ENCODE measurements at regions not wholly inside any gene's neighbourhood (a gene's known extent, or its start where the extent isn't known, plus 50 kb on each side); places are given as distances from the start of the nearest gene placed in this dataset.
"Not testable (repeated sequence)": the region's sequence is repeated elsewhere in the genome, so short reads cannot be mapped to it uniquely, and the experiment has no call there.

GRCh38 chr14:29403091-29403490, 524.6 kb downstream of the PRKD1 start:
- no peak for DNase-seq

DNA sequence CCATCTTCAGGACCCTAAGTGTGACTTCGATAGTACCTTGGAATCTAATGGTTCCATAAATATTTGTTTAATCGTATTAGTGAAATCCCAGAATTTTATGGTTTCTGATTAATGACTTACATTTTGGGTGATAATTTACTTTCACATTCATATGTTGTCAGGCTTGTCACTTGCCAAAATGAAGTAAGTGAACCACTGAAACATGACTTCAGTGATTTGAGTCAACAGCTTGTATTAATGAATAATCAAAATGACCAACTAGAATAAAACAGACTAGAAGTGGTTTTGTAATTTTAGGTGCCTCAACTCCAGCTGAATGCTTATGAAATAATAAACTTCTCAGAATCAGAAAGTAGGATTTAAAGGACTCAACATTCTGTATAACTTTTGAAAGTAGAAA, 517.1 kb downstream of the PRKD1 start:
- DNase-seq, result no peak

DNA sequence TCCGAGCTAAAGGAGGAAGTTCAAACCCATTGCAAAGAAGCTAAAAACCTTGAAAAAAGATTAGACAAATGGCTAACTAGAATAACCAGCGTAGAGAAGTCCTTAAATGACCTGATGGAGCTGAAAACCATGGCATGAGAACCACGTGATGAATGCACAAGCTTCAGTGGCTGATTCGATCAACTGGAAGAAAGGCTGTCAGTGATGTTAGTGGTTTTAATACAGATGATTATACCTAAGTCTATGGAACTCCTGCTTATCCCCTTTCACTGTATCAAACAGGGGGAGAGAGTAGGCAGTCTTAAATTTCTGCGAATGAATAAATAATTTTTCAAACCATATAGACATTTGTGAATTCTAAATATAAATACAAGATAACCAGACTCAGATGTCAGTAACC, 512.7 kb downstream of the PRKD1 start:
- DNase-seq, result not testable (repeated sequence)

DNA sequence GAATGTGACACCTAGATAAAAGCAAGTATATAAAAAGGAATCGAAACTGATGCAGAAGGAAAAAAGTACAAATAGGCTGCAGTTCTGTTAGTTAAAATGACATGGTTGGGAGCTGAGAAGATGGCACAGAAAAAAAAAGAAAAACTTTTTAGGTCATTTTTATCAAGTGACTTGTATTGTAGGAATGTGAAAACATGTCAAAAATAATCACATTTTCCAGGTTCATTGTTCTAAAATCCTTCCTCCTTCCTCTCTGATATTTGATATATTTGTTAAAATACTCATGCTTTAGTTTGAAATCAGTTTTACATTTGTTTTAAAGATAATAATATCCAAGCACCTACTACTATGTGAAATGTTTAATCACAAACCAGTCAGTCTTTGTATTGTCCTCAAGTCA, 507.9 kb downstream of the PRKD1 start:
- DNase-seq, result no peak

GRCh38 chr14:29421156-29421728, 506.4 kb downstream of the PRKD1 start:
- no peak for DNase-seq

DNA sequence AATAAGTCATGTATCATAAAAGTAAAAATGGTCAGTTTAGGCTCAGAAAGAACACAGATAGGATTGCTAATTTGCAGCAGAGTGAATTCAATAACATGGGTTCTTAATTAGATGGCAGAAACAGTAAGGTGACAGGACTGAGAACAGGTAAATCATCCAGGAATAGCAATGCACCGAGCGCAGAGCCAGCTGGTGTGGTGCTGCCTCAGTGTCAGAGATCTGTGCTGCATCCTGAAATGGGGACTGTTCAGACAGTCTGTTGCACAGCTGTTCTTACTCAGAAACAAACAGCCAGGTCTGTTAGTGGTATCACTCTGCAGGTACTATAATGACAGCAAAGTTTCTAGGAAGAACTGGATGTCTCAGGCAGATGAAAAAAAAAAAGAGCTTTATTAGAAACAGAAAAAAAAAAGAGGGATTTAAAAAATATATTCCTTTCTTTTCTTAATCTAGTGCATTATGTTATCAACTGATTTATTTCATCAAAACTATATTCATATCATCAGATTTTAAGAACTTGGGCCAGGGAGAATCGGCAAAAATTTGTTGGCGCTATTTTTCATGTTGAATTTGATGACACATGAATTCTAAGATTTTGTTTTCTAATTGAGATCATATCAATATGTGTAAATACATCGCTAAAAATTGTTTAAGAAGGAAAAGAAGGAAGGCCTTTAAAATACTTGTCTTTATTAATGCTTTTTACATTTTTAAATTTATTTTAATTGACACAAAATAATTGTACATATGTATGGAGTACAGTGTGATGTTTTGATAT, 501.8 kb downstream of the PRKD1 start:
- no peak for DNase-seq

- DNase-seq, result no peak
These were observed 485.0 kb downstream of the PRKD1 start for GRCh38 chr14:29442696-29443095.

- DNase-seq, result no peak
These were observed 483.4 kb downstream of the PRKD1 start for GRCh38 chr14:29444216-29444615.

- DNase-seq, result no peak
These were observed 482.8 kb downstream of the PRKD1 start for GRCh38 chr14:29444805-29445204.

- no peak for DNase-seq
These were observed 480.7 kb downstream of the PRKD1 start for GRCh38 chr14:29446971-29447370.

DNA sequence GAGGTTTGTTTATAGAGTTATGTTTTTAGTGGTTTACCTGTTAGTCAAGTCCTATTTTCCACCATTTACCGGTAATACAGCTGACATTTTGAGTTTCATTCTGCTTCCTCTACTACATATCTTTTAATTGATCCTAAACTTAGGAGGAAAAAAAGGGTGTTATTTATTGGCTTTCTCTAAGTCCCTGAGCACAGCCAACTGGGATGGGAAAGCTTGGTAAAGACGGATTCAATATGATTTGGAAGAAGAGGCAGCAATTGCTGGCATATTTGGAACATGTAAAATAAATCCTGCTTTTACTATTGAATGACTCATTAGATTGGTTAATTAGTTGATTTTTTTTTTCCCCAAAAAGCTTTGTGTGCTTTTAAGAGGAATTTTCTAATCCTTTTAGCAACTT, 475.7 kb downstream of the PRKD1 start:
- DNase-seq, result no peak

DNA sequence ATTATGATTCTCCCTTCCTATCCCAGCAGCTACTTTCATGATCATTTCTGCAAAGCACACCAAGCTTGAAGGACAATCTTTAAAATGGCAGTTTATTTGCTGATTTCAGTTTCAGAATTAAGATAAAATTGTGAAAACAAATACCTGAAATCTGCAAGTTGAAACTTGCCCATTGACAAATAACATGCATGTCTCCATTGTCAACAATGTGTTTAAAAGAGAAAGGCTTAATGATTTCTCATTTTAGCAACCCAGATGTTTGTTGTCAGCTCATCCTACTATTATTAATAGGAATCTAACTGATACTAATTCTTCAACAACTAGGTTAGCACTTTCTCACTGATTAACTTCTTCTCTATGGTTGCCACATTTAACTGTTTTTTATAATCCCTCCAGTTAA, 474.6 kb downstream of the PRKD1 start:
- DNase-seq, result no peak

- no peak for DNase-seq
These were observed 473.5 kb downstream of the PRKD1 start for GRCh38 chr14:29454026-29454693.

- no peak for DNase-seq
These were observed 469.1 kb downstream of the PRKD1 start for GRCh38 chr14:29458547-29458946.

GRCh38 chr14:29459531-29459930, 468.1 kb downstream of the PRKD1 start:
- no peak for DNase-seq

DNA sequence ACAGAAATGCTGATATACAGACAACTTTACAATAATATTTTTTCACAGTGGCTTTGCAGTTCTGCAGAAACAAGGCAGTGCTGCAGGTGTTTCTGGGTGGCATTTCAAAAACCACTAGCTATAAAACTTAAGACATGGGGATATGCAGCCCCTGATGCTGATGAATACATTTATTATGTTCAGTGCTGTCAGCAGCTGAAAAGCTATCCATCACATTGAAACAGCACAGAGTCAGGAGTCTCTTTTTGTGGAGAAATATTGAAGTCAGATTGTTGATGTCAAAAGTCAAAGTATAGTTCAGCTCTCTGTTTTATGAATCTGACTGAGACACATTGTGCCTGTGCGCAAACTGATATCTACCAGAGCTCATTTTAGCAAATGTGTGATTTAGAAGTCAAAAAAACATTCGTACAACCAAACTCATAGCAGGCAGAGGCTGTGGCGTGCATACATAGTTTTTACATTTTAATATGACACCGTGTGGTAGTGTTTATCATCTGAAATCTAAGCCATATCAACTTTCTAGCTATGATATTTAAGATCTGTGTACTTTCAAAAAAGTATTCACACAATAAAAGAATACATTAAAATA, 467.6 kb downstream of the PRKD1 start:
- no peak for DNase-seq

GRCh38 chr14:29461101-29461500, 466.5 kb downstream of the PRKD1 start:
- no peak for DNase-seq

DNA sequence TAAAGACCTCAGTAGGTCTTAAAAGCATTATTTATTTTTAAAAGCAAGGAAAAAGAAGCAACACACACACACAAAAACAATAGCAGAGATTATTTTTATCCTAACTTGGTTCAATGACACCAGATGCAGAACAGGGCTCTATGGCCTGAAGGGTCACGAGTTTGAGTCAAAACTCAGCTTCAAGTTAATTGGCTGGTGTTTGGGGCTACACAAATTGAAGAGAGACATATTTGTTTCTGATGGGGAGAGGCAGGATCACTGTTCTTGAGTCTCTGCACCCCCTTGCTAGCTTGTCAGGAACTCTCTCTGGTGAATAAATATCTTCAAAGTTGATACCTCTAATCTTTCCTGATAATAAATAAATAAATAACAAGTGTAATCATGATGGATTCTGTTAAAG, 466.1 kb downstream of the PRKD1 start:
- no peak for DNase-seq

GRCh38 chr14:29462321-29462720, 465.3 kb downstream of the PRKD1 start:
- DNase-seq, result peak; percentile 6

- no peak for DNase-seq
These were observed 464.9 kb downstream of the PRKD1 start for GRCh38 chr14:29462772-29463171.

GRCh38 chr14:29463727-29464395, 463.8 kb downstream of the PRKD1 start:
- DNase-seq, result no peak

DNA sequence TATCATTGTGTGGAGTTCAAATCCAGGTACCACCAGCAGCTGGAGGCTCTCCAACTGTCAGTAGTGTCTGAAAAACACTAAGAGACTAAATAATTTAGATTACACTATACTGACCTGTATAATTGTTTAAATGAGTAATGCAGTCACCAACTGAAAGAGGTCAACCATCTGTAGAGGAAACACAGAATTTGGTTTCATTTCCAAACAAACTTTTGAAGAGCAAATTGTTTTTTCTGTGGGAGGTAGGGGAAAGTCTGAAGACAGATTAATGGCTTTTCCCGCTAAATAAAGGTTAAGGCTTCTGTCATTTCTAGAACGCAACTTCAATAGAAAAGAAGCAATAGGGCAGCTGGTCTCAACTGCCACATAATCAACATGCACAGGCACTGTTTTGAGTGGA, 462.6 kb downstream of the PRKD1 start:
- no peak for DNase-seq

DNA sequence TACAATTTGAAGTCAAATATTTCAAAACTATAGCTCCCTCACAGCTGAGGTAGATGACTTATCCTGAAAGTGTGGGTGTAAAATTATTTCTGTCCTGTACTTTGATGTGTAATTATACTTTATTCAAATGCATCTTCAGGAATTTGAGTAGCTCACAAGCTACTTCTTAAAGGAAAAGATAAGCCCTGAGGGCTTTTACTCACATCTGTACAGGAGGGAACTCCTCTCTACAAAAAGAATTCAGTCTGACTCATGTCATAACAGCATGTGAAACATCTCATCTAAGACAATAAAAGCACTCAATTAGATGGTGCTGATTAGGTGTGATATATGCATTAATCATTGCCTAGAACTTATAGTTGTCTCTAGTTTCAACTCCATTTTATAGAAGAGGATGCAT, 452.0 kb downstream of the PRKD1 start:
- DNase-seq, result no peak
